GM21717 (cell line): ENCODE measurements at regions not wholly inside any gene's neighbourhood (a gene's known extent, or its start where the extent isn't known, plus 50 kb on each side); places are given as distances from the start of the nearest gene placed in this dataset.
"Not testable (repeated sequence)": the region's sequence is repeated elsewhere in the genome, so short reads cannot be mapped to it uniquely, and the experiment has no call there.

Experiments
- ATAC-seq: cut with Tn5 transposase; IDR thresholded peaks from one replicate; pipeline ENCODE4 v1.9.1; 2021; ENCODE audit warnings: mild to moderate bottlenecking, moderate library complexity; ENCODE audit not compliant: unreplicated experiment

- peak; percentile 98 for ATAC-seq
Observed at GRCh38 chr4:108466936-108467902, 153.2 kb upstream of the RPL34 start.

- ATAC-seq = no peak
Observed at GRCh38 chr4:108465886-108466500, 154.4 kb upstream of the RPL34 start.

- ATAC-seq = no peak
Observed at GRCh38 chr4:108458681-108459080, 161.7 kb upstream of the RPL34 start.

GRCh38 chr4:108454227-108454626 lies 166.1 kb upstream of the RPL34 start:
- ATAC-seq = no peak

- no peak for ATAC-seq
Observed at GRCh38 chr4:108453366-108453765, 167.0 kb upstream of the RPL34 start.

- no peak for ATAC-seq
Observed at GRCh38 chr4:108450236-108450898, 170.0 kb upstream of the RPL34 start.

- no peak for ATAC-seq
Observed at GRCh38 chr4:108449129-108449528, 171.2 kb upstream of the RPL34 start.

GRCh38 chr4:108446556-108446955 lies 173.8 kb upstream of the RPL34 start:
- ATAC-seq = no peak

- ATAC-seq = no peak
Observed at GRCh38 chr4:108445716-108446115, 174.7 kb upstream of the RPL34 start.

GRCh38 chr4:108443585-108443984 lies 176.8 kb upstream of the RPL34 start:
- ATAC-seq = no peak

- no peak for ATAC-seq
Observed at GRCh38 chr4:108433832-108434231, 186.5 kb upstream of the RPL34 start.

GRCh38 chr4:108433394-108433793 lies 187.0 kb upstream of the RPL34 start:
- ATAC-seq = not testable (repeated sequence)

GRCh38 chr4:108432418-108432817 lies 188.0 kb upstream of the RPL34 start:
- no peak for ATAC-seq

GRCh38 chr4:108431986-108432385 lies 188.4 kb upstream of the RPL34 start:
- ATAC-seq = no peak

GRCh38 chr4:108430921-108431320 lies 189.5 kb upstream of the RPL34 start:
- ATAC-seq = no peak

- ATAC-seq = no peak
Observed at GRCh38 chr4:108429662-108430061, 190.7 kb upstream of the RPL34 start.

GRCh38 chr4:108428923-108429322 lies 191.5 kb upstream of the RPL34 start:
- no peak for ATAC-seq

GRCh38 chr4:108427946-108428485 lies 192.4 kb upstream of the RPL34 start:
- no peak for ATAC-seq

- ATAC-seq = no peak
Observed at GRCh38 chr4:108426493-108426892, 193.9 kb upstream of the RPL34 start.

- ATAC-seq = no peak
Observed at GRCh38 chr4:108425988-108426387, 194.4 kb upstream of the RPL34 start.

GRCh38 chr4:108417923-108418322 lies 202.5 kb upstream of the RPL34 start:
- no peak for ATAC-seq
